Tibial nerve (tissue), 4 donors: ENCODE measurements at regions not wholly inside any gene's neighbourhood (a gene's known extent, or its start where the extent isn't known, plus 50 kb on each side); places are given as distances from the start of the nearest gene placed in this dataset.

Experiments used
- EP300 ChIP-seq, 2 donors: sonication (generic); formaldehyde crosslinking; IDR thresholded peaks; one replicate each; pipeline ENCODE4 v1.6.1; 2017; ENCODE audit warnings: antibody characterized with exemption in 2 of 2, mild to moderate bottlenecking in 1 of 2
- POLR2A ChIP-seq, 2 donors: fragments of 450-650 bp; IDR thresholded peaks; one replicate each; pipeline ENCODE4 v1.6.1; 2017; ENCODE audit warnings: antibody characterized with exemption in 2 of 2, mild to moderate bottlenecking in 2 of 2, moderate library complexity in 2 of 2
- TF ChIP-seq, protein P1 (sequence below), 5 experiments: fragments of 200-600 bp in 3 of 5; fragments of 450-650 bp in 2 of 5; sonication (generic) in 3 of 5; IDR thresholded peaks; one replicate each; pipeline ENCODE4 v1.5.1; 2016 to 2019; ENCODE audit warnings: antibody characterized with exemption in 5 of 5, mild to moderate bottlenecking in 3 of 5, moderate library complexity in 2 of 5

DNA sequence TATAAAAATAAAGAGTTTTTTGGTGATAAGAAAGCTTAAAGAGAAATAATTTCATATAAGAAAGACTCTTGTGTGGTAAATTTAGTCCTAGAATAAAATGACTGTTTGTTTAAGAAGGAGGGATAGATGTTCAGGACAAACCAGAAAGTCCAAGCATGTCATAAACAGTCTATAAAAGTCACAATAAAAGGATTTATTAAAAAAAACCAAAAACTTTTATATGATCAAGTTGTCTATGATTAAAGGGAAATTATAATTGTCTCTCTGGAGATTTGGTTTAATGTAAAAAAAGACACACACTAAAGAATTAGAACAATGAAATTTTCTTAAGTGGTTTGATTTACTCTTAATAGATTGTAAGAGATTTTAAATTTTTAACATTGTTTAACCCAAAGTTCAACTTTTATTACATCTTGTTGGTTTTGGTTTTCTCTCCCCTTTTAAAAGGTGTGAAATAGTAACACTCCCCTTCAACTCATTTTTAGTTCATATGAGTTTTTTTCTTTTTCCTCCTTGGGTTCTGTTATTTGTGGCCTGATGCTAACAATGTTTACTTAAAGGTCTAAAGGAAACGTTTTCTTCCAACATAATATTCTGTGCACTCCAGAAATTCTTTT, 89.7 kb downstream of the PDHA2 start:
- TF ChIP-seq, protein P1, sequence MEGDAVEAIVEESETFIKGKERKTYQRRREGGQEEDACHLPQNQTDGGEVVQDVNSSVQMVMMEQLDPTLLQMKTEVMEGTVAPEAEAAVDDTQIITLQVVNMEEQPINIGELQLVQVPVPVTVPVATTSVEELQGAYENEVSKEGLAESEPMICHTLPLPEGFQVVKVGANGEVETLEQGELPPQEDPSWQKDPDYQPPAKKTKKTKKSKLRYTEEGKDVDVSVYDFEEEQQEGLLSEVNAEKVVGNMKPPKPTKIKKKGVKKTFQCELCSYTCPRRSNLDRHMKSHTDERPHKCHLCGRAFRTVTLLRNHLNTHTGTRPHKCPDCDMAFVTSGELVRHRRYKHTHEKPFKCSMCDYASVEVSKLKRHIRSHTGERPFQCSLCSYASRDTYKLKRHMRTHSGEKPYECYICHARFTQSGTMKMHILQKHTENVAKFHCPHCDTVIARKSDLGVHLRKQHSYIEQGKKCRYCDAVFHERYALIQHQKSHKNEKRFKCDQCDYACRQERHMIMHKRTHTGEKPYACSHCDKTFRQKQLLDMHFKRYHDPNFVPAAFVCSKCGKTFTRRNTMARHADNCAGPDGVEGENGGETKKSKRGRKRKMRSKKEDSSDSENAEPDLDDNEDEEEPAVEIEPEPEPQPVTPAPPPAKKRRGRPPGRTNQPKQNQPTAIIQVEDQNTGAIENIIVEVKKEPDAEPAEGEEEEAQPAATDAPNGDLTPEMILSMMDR (IDR thresholded peaks at IDR 0.05), result no peak
- TF ChIP-seq POLR2A (IDR thresholded peaks at IDR 0.05) (no peak), EP300 (IDR thresholded peaks at IDR 0.05) (no peak)
